CD1c-positive myeloid dendritic cell (primary cell): ENCODE measurements at regions not wholly inside any gene's neighbourhood (a gene's known extent, or its start where the extent isn't known, plus 50 kb on each side); places are given as distances from the start of the nearest gene placed in this dataset.

ENCODE experiments used
- DNase-seq: peaks from one replicate; pipeline ENCODE4 v3.0.0-alpha.2; 2016; ENCODE audit errors: extremely low spot score

DNA sequence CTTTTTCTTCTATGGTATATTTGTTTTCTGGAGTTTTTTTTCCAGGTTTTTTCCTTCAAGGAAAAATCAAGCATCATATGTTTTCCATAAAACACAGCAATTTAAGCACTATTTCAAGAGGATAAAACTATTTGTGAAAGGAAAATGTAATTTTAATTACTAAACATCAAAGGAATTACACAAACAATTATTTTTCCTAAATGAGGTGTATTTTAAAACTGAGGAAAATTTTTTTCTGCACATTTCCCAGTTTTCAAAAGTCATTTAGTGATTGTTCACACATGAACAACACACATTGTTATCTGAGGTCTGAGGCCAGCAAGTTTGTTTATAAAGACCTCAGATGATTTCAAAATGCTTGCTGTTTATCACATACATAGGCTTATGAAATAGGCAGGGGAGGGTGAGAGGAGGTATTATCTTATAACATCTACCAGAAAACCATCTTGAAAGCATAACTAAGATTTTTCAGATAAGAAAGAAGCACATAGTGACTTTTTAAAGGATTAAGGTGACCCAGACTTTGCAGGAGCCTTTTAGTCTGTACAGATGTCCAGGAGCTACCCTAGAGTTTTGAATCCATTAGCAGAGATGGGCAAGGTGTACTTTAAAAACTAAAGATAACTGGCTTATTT lies 381.6 kb downstream of the GJA1 start:
- DNase-seq = no peak

DNA sequence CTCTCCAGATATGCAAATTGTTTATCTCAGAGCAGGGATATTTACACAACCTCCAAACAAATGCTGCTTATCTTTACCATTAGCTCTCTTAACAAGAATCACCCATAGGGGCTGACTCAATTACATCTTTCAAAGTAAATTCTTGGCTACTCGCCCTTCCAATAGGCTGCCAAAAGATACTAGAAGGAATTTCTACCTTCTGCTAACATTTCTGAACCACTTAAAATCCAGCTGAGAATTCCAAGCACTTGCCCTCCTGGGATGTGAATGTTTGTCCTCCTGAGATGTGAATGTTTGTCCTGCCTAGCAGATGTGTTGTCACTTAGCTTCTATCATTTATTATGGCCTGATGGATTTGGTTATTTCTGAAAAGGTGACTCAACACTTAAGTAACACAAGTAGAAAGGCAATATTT lies 388.0 kb downstream of the GJA1 start:
- no peak for DNase-seq

DNA sequence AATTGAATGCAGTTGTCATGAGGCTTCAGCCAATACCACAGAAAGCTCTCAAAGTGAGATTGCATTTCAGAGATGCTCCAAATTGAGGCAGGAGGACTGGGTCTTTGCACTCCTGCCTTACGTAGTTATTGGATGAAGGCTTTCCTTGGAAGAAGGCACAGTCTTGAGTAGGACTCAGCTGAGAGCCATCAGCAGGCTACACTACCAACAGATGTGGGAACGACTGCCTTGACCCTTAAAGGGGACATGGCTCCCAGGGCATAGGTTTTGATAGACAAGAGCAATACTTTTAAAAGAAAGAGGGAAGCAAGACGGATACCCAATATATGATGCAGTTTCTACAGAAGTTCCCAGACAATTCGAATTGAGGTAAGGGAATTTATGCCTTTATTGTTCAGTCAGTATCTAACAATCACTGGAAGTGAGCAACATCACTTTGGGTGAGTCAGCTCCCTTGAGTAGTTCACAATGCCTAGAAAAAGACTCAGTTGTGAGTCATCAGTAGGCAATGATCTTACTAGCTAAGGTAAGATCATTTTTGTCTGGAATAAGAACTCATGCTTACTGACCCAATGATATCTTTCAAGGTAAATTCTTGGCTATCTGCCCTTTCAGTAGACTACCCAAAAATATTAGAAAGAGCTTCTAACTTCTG lies 390.8 kb downstream of the GJA1 start:
- no peak for DNase-seq

DNA sequence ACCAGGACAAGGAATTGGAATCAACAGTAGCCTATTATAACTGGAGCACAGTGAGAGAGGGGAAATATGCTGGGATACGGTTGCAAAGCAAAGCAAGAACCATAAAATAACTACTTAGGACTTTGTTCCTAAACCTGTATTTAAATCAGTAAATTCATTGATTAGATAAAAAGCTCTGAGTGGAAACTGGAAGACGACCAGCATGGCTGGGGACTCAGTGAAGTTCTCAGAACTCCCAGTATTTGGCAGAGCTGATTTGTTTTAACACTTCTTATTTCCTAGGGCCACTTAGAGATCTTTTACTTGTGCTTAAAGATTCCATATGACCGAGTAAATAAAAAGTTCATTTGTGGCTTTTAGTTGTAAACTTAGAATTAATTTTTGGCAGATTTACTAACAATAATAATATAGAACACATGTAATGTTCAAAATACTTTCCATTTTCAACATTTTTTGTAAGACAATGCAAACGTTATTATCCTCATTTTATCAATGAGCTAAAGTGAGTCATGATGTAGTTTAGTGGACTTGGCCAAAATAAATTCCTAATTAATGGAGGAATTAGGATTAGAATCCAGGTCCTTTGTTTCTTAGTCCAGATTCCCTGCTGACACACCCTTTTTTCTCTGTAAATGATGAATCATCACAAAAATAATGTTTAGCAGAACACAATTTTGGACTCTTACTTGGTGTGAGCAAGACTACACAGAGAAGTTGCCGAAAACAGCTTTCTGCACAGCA lies 392.9 kb downstream of the GJA1 start:
- no peak for DNase-seq

DNA sequence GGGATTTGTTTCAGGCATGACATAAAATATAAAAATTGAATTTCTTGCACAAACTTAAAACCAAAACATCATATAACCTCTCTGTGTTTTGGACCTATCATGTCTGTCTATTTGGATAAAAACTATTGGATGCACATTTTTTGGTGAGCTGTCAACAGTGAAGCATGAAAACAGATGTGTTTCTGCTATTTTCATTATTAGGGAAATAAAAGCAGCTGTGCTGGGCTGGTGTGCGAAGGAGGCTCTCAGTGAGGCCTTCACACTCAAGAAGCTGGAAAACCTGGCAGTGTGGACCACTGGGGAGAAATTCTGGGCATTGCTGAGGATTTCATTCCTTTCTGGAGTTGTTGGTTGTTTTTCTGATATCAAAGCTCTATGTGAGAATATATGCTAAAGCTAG lies 395.3 kb downstream of the GJA1 start:
- DNase-seq = no peak

DNA sequence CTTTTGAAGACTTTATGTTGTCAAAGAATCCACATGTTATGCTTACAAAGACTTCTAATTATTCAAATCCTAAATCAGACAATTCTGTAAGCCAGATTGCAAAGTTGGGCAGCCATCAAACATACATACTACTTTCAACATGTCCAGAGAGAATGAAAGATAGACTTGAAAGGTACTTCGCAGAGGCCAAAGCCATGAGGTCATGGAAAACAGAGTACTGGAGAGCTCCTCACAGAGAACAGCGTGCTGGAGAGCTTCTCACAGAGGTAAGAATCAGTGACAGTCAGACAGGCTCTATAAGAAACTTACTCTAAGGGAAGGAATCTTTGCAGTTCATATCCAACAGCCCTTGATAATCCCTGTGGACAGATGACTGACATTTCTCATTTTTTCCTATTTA lies 400.2 kb downstream of the GJA1 start:
- no peak for DNase-seq

DNA sequence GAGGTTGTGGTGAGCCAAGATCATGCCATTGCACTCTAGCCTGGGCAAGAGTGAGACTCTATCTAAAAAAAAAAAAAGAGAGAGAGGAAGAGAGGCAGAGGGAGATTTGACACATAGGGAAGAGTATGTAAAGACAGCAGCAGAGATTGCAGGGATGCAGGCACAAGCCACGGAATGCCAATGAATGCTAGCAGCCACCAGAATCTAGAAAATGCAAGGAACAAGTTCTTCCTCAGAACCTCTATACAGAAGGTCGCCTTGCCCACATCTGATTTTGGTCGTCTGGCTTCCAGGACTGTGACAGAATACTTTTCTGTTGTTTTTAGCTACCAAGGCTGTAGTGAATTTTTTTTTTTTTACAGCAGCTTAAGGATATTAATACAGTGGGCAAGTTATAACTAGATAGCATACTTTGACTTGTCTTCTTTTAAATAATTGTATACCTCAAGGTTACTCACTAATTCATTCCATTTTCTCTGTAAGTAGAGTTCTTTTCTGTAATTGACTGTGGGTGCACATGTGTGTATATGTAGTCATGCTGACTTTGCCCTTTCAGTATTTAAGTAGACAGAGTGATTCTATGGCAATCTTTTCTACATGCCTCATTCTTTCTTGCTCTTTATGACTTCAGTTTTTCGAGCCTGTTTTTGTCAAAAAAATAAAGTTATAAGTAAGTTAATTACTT lies 402.2 kb downstream of the GJA1 start:
- DNase-seq = no peak

DNA sequence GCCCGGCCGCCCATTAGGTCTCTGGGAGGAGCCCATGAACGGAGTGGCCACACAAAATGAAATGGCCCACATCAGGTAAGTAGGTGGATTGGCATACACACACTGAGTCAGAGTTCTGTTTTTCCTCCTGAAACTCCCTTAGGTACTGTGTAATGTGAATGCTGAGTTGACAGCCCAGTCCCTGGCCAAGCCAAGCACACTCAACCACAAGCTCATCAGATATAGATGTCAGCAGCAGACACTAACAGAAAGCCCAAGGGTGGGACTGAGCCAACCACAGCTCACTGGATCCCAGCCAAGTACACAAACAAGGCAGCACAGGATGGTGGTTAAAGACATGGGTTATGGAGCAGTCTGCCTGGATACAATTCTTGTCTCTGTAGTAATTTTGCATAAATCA lies 403.4 kb downstream of the GJA1 start:
- DNase-seq = no peak

DNA sequence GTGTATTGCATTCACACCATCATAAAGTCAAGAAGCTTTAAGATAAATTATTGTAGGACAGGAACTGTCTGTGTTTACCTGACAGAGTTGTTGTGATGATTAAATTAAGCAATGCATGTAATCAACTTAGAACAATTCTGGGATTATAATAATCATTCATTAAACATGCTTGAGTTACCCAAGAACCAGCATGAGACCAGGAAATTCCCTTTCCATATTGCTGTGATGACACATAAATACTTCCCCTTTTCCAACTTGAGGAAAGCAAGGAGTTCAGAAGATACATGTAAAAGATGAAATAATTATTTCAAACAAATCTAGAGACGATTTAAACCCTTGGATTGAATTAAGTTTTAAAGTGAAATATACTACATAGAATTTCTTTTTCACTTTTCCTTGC lies 404.4 kb downstream of the GJA1 start:
- DNase-seq = no peak

DNA sequence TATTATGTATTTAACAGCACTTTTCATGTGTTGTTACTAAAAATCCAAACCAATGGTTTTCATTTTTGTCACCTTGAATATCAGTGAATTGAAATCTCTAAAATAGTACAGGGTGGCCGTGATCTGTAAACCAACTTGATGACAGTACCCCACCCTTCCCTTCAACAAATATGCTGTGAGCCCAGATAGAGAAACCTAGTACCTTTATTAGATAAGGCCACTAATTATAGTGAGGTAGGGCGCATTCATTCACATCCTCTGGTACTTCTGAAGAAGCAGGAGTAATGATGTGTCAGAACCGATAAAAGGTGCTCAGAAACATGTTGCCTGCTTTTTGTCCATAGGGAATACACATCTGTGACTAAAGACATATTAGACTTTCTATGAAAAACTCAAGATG lies 409.5 kb downstream of the GJA1 start:
- DNase-seq = no peak

DNA sequence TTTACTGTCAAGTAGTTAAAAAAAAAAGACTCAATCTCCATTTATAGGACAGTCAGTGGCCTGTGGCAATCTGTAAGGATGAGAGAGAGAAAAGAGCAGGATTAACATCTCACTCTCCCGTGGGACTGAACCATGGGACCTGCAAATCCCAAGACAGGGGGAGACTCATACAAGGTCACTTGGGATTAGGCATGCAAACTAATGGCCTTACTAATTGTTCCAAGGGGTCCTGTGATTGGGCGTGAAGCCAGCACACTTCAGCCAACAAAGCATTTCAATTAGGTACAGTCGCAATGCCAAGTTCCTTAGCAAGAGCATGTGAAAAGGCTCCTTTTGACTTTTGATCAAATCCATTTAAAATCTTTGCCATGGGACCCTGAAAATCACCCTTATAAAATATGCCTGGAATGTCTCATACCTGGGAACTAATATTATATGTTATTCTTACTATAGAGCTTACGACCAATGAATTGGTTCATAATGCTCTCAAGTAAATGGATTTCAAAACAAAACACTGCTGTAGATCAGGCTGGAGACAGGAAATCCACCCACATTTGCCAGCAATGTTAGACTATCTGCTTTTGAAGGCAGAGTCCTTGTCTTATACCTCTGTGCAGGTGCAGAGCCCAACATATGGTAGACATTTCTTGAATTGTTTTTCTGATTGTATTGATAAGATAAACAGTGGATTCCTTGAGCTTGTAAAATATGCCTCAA lies 412.5 kb downstream of the GJA1 start:
- no peak for DNase-seq

DNA sequence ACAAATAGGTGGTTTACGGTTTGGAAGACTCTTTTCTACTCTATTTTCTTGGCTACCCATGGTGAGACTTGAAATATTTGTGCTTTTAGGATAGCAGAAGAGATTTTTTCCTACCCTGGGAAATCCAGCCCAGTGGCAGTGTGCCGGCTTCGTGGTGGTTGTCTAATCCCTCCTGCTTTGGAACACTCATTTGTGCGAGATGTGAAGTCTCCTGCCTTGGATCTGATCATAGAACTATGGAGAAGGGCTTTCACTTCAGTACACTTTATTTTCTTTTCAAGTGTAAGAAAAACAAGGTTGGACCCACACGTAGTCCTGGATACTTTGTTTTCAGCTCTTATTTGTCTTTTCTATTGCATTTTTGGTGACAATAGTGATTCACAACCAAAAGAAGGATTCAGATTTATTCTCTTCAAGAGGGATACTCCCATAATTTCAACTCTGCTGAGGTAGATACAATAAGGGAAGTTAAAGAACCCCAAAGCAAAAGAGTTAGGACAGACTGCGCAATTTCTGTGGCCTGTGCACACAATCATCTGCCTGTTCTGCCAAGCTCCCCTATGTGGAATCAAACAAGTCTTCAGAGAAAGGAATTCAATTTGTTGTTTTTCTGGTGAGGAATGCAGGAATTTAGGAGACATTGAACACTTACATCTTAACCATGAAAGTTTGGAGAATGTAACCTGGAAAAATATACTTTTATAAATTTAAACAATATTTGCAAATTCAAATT lies 413.2 kb downstream of the GJA1 start:
- DNase-seq = no peak

DNA sequence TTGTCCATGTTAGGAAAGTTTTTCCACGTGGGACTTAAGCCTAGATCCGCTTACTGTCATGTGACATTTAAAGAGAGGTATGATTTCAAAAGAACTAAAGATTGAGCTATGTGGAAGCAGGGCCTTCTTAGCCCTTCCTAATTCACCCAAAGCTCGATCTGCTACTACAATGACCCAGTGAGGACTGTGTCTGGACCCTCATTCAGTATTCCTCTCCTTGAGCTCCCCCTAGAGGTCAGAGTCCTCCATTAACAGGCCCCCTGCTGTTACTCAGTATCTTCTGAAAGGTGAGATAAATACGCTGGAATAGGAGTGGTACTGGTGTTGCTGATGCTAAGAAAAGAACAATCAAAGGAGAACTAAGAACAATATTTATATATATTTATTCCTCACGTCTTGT lies 414.0 kb downstream of the GJA1 start:
- DNase-seq = no peak

DNA sequence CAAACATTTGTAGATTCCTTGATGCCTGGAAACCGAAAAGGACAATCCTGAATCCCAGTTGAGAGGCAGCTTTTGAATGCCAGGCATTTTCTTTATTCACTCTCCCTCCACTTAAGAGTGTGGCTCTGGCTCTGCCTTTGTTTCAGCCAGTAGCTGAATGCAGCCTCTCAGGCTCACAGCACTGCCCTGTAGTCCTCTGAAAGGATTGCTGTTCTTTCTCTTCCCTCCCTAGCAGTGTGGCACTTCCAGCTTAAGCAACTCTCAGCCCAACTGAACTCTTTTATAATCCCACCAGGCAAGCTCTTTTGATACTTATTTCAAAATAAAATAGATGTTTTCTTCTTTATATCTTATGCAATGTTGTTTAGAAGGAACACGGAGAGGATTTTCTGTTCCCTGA lies 415.6 kb downstream of the GJA1 start:
- DNase-seq = no peak

DNA sequence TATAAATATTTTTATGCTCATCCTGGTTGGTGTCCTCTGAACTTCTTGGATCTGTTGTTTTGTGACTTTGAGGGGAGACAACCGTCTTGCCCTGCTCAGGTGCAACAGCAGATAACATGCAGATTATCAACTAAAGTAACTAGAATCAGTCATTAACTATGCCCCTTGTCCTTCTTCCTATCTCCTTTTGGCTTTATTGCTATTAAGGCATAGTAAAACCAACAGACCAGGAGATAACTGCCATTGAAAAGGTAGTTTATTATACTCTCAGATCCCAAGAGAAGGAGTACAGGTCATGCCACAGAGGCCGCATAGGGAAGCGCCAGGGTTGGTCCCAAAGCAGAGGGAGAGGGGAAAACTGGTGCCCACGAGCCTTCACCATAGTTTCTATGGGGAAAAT lies 418.2 kb downstream of the GJA1 start:
- DNase-seq = no peak

DNA sequence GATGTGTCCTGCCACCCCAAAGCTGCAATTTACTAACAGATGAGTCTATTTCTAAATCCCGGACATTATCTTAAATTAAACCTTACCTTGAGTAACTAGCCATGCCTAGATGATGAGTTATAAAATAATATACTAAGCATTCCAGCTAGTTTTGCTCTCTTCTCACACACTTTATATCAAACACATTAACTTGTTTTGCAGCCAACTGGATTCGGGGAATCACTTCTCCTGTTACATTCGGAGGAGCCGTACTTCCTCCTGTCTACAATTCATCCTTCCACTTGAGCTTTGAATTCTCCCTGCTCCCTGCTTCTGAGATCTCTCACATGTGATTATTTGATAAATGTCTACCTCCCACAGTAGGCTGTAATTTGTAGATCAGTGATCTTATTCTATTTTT lies 420.1 kb downstream of the GJA1 start:
- DNase-seq = no peak

DNA sequence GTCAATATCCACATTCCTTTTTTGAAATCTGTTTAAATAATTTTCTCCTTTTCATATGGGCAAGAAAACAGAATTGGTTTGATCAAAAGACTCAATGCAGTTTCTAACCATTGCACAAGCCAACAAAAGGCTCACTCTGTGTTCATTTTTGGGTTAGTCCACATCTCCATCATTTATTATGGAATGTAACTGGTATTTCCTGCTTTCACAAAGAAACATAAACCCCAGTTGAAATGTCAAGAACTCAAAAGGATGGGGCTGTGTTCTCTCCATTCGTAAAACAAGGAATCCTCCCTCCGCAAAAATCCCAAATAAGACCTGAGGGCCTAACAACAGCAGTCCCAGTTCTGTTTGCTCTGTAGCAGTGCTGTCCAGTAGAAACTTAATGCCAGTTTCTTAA lies 420.9 kb downstream of the GJA1 start:
- DNase-seq = no peak

DNA sequence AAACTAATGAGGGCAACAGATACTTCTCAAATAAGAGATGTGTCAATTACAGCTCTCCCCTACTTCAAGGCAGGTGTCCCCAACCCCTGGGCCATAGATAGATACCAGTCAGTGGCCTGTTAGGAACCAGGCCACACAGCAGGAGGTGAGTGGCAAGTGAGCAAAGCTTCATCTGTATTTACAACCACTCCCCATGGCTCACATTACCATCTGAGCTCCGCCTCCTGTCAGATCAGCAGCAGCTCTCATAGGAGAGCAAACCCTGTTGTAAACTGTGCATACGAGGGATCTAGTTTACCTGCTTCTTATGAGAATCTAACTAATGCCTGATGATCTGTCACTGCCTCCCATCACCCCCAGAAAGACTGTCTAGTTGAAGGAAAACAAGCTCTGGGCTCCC lies 422.1 kb downstream of the GJA1 start:
- no peak for DNase-seq

DNA sequence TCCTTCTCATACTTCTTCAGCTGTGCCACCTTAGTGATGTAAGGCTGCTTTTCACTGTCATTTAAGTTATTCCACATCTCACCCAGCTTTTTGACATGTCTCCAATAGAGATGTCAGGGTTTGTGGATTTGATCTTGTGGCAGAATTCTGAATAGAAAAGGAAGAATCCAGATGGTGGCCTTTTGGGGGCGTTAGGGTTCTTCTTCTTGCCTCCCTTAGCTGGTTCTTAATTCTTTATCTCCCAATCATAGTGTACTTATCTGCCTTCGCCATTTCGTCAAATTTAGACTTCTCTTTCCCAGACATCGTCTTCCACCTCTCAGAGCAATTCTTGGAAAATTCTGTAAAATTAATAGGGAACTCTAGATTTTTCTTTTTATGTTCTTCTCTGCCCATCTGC lies 422.9 kb downstream of the GJA1 start:
- no peak for DNase-seq

DNA sequence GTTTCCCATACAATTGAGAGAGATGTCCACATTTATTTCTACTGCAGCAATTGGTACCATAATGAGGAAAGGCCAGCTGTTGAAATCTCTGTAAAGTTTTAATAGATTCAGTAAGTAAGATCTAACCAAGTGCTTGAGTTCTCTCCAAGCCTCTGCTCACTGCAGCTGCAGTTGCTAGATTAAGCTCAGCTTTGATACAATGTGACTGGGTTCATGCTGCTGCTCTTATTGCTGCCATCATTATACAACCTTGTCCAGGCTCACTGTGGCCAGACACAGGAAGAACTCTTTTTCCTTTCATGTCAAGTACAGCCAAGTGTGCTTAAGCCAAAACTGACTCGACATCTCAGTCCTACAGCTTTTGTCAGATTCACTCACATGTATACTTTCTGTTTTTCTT lies 423.5 kb downstream of the GJA1 start:
- no peak for DNase-seq

DNA sequence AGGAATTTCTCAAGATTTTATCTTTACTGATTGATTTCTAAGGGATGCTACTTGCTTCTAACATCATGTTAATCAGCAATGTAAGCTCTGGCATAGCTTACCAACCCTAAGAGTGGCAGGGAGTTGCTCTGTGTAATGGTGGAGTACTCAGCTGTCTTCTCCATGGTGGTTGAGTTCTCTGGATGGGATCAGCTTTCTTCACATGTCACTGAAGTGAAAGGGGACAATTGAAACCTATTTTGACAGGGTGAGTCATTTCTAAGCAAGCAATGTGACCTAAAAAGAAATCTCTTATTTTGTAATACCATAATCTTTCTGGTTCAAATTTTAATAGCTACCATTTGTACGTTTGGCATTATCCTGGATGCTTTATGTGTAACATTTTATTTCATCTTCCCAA lies 430.4 kb downstream of the GJA1 start:
- no peak for DNase-seq
